ENCODE measurements at regions not wholly inside any gene's neighbourhood (a gene's known extent, or its start where the extent isn't known, plus 50 kb on each side); places are given as distances from the start of the nearest gene placed in this dataset.

DNA sequence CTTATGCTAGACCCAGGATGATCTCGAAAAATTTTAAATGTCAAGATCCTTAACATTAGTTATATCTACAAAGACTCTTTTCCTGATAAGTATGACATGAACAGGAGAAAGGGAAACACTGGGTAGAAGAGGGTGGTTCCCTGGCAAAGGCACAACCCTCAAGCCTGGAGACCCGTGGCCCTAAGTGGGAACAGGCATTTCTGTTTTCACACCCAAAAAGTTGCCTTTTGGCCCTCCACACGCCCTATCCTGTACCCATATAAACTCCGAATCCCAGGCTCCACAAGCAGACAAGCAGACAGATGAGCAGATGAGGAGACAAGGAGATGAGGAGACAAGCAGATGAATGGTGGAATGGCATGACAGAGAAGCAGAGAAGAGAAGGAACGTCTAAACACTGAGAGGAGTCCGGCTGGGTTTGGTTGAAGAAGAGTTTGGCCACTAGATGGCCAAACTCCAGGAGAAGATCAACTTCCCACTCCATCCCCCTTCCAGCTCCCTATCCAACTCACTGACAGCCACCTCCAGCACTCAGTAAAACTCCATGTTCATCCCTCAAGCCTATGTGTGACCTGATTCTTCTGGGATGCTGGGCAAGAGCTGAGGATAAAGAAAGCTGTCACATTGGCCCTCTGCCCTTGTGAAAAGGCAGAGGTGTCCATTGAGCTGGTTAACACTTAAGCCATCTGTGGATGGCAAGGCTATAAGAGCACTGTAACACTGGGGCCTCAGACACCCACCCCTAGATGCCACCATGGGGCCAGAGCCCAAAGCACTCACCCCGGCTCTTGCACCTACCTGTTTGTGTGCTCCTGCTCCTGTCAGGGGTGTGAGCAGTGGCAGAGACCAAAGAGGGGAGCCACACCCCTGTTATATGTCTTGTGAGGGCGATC is 139.6 kb upstream of the FAM20A start:
- DNase-seq (ENCODE audit: low spot score): no peak

DNA sequence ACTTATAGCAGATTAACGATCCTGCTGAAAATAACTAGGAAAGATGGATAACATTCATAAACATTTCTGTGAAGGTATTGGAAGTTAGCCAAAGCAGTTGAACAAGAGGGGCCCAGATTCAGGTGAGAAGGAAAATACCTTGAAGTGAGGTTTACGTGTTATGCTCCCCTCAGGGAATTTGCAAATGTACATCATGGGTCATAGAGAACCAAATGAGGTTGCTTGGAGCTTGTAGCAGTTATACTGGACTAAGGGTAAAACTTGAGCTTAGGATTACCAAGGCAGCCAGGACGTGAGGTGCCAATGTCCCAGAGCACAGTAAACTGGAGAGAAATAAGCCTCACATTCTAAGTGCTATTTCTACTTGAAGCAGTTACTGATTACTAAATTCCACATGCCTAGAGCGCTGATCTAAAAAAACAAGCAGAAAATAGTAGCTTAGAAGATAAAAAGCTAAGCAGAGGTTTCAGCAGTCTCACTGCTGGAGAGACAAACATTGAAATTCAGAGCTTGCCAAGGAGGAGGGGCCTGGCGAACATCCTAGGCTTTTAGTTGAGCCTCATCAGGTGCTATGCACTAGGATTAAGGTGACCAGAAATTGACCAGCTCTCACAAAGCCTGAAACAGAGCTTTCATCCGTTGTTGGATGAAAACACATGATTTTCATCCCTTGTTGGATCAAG is 136.7 kb upstream of the FAM20A start:
- no peak for DNase-seq (ENCODE audit: low spot score)

GRCh38 chr17:68734931-68735330 is 133.8 kb upstream of the FAM20A start:
- no peak for DNase-seq (ENCODE audit: low spot score)

- no peak for DNase-seq (ENCODE audit: low spot score)
These were observed 133.2 kb upstream of the FAM20A start for GRCh38 chr17:68734187-68734900.

- DNase-seq (ENCODE audit: low spot score): peak; percentile 81
These were observed 132.3 kb upstream of the FAM20A start for GRCh38 chr17:68733241-68734176.

DNA sequence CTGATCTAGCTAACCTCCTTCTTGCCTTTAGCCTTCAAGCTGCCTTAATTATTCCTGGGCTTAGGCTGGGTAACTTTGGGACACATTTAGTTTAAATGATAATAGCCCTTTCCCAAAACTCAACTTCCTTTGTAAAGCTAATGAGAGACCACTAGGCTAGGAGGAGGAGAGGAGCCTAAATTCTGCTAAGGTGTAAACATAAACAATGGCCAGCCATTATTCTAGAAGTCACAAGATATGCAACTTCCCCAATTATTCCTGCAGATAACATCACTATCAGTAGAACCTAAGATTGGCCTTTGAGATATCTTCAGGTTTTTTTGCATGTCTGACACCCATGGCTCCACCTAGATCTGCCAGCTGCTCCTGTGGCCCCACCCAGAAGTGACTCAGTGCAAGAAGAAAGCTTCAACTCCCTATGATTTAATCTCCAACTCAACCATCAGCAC is 131.2 kb upstream of the FAM20A start:
- DNase-seq (ENCODE audit: low spot score): peak; percentile 30

DNA sequence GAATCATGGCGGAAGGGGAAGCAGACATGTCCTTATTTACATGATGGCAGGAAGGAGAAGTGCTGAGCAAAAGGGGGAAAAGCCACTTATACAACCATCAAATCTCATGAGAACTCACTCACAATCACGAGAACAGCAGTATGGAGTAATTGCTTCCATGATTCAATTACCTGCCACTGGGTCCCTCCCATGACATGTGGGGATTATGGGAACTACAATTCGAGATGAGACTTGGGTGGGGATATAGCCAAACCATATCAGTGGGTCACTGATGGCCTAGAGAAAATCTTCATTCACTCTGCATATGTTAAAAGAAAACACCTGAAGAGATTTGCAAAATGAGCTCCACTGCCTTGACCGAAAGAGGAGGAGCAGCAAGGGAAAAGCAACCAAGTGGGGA is 130.3 kb upstream of the FAM20A start:
- DNase-seq (ENCODE audit: low spot score): no peak

GRCh38 chr17:68719431-68719830 is 118.3 kb upstream of the FAM20A start:
- DNase-seq (ENCODE audit: low spot score): no peak

GRCh38 chr17:68718926-68719325 is 117.8 kb upstream of the FAM20A start:
- DNase-seq (ENCODE audit: low spot score): no peak

GRCh38 chr17:68718465-68718864 is 117.3 kb upstream of the FAM20A start:
- no peak for DNase-seq (ENCODE audit: low spot score)

DNA sequence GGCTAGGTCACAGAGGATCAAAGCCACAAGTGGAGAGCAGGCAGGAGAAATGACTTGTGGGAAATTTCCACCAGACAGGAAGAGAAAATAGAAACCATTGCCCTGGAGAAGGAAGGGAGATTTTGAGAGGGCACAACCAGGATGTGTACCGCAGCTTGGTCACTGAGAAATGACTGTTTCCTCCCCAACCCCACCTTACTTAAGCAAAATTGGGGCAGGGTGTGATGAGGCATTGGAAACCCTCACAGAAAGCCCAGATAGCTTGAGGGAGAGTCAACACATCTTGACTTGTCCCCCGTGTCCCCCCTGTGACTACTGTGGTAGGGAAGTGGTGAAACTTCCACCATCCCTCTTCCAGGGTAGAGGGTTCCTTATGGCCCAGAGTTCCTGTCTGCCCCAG is 113.5 kb upstream of the FAM20A start:
- DNase-seq (ENCODE audit: low spot score): no peak

- no peak for DNase-seq (ENCODE audit: low spot score)
These were observed 110.7 kb upstream of the FAM20A start for GRCh38 chr17:68711858-68712257.

- no peak for DNase-seq (ENCODE audit: low spot score)
These were observed 109.8 kb upstream of the FAM20A start for GRCh38 chr17:68710976-68711375.

DNA sequence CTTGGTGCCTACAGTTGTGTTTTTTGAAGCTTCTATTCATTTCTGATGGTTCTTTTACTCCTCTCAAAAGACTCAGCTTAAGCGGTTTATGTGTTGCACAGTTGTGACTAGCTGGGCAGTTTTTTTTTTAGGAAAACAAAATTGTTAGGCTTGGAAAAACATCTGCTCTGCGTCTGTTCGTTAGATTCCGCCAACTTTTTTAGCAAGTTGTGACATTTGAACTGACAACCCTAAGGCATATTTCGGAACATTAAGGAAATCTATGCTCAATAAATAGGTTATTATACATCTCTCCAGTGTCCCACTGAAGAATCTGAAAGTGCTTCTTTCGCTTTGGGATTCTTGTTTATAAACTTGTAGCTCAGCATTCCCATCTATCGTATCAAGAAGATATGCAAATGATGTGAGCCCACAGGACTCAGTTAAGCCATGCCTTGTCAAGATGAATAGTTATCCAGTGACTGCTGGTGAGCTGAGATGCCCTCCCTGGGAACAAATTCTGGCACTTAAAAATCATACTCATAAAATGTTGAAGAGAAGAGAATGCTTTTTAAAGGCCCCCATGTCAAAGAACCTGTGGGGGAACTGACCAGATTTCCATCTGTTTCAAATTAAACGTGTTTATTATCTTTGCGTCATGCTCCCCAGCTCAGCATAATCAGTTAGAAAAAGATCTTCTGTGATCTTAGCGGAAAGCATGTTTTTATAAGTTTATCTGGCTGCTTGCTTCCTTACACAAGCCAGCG is 109.0 kb upstream of the FAM20A start:
- DNase-seq (ENCODE audit: low spot score): peak; percentile 8

DNA sequence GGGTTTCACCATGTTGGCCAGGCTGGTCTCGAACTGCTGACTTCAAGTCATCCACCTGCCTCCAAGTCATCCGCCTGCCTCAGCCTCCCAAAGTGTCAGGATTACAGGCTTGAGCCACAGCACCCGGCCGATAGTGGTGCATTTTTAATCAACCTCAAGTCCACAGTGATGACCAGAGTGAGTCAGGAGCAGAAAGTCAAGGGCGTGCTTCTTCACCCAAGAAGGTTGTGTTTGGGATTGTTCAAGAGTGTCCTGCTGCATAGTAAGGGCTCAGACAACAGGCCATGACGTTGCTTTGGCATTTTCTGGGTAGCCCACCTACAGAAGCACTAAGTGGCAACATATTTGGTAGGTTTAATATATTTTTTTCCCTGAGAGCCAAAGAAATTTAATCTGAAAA is 108.3 kb upstream of the FAM20A start:
- no peak for DNase-seq (ENCODE audit: low spot score)

DNA sequence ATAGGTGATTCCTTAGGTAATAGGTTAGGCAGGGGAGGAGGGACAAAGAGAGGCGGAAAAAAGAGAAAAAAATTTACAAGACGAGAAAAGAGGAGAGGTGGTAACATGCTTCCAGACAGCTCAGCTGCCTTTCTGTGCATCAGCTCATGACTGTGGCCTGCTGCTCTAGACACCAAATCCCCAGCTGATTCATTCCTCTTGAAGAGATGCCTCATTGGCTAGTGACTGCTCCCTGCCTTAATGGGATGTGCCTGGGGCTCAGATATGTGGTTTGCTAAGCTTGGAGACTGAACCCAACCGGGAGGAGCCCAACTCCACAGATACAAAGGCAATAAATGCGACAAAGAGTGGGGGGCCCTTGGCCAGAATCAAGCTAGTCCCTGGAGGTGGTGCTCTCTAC is 105.9 kb upstream of the FAM20A start:
- no peak for DNase-seq (ENCODE audit: low spot score)

DNA sequence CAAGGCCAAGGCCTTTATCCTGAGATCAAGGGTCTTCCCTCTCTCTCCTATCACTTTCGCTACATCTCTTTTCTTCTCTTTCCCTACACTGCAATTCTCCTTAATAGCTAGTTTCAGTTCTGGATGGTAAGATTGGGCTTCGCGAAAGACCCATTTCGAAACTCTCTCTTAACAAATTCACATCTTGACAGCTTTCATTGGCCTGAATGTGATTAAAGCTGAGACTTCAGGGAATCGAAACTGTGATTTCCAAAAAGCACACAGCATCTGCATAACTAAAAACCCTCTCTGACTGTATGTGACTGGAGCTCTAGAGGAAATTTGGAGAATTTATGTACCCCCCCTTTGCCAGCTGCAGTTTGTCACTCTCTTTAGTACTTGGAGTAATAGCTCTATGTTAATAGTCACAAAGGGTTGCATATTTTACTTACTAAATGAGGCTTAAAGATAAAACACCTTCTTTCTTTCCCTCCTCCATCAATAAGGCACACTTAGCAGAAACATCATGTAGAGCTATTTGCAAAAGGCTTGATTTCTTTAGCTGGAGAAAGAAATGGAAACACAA is 105.3 kb upstream of the FAM20A start:
- DNase-seq (ENCODE audit: low spot score): no peak

DNA sequence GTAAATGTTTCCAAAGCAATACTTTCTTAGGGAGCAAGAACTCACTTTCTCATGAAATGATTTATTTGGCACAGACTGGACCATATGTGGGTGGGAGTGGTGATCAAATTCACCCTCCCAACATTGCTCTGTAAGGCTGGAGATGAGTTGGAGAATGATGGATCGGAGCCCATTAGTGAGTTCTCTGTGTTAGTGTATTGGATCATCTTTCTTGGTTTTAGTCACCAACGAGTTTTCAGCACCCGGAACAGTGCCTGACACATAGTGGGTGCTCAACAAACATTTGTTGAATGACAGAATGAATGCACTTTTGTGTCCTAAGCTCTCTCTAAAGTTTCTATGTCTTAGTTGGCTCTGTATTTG is 104.5 kb upstream of the FAM20A start:
- no peak for DNase-seq (ENCODE audit: low spot score)

GRCh38 chr17:68704871-68705713 is 103.9 kb upstream of the FAM20A start:
- DNase-seq (ENCODE audit: low spot score): peak; percentile 18

All from A172 (cell line).